GM21423 (cell line): ENCODE measurements at regions not wholly inside any gene's neighbourhood (a gene's known extent, or its start where the extent isn't known, plus 50 kb on each side); places are given as distances from the start of the nearest gene placed in this dataset.
"Not testable (repeated sequence)": the region's sequence is repeated elsewhere in the genome, so short reads cannot be mapped to it uniquely, and the experiment has no call there.

Experiments
- ATAC-seq: cut with Tn5 transposase; IDR thresholded peaks from one replicate; pipeline ENCODE4 v1.9.1; 2021; ENCODE audit warnings: mild to moderate bottlenecking, moderate library complexity; ENCODE audit not compliant: unreplicated experiment

DNA sequence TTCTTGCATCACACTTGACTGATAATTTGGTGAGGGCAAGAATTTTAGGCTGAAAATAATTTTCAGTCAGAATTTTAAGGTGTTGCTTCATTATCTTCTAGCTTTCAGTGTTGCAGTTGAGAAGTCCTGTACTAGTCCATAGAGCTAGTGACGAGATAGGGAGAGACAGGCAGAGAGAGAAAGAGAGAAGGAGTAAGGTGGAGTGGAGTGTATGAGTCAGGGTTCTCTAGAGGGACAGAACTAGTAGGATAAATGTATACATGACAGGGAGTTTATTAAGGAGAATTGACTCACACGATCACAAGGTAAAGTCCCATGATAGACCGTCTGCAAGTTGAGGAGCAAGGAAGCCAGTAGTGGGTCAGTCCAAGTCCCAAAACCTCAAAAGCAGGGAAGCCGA is 127.2 kb downstream of the UTP18 start:
- ATAC-seq = no peak

- ATAC-seq = no peak
Observed at GRCh38 chr17:51387986-51388385, 127.6 kb downstream of the UTP18 start.

DNA sequence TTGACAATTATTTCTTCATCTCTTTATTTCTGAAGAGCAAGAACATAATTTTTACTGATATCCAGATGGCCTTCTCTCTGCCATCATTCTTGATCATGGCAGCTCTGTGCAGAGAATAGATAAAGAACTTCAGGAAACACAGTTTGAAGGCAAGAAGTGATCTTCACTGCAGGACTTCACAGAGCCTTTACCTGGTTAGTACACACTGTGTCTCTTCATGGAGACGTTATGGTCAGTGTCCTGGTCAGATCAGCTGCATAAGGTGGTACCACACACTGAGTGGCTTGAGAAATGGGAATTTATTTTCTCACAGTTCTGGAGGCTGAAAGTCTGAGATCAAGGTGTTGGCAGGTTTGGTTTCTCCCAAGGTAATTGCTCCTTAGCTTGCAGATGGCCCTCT is 129.5 kb downstream of the UTP18 start:
- no peak for ATAC-seq

DNA sequence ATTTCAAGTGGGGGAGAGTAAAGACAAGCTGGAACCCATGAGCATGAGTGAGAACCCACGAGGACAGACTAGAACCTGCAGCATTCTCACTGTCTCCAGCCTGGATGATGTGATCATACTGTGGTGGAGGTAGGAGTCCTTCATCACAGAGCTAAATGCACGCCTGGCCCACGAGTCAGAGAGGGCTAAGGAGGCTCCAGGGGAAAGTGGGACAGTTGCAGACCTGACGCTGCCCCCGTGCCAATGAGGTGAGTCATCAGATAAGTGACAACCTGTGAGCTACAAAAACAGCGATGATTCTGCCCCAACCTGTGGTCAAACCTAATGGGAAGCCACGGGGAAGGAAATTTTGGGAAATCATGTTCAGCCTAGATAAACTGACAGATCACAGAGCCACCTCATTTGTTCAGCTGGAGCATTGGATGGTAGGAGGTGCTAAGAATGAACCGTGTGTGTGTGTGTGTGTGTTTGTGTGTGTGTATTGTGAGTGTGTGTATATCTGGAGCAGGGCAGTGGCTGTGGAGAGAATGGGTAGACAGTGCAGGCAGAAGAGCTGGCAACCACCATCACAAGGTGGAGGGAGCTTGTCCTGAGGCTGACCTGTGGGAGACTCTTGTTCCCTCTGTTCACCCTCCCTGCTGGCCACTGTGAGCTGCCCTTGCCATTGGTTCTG is 131.8 kb downstream of the UTP18 start:
- no peak for ATAC-seq

DNA sequence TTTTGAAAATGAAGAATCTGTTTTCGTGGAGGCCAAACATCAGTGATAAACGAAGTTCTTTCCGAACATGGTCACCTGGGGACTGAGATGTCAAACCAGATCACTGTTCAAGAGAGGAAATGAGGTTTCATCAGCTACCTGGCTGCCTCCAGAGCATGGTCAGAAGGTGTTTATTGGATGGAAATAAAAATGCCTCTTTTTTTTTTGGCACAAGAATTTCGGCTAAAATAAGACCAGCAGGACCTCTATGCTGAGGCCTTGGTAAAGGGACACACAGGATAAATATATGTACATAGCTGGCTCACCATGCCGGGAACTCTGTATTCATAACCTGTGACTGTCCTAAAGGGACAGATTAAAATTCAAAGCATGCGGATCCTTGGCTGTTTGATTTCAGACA is 135.3 kb downstream of the UTP18 start:
- no peak for ATAC-seq

GRCh38 chr17:51397361-51398127 is 137.2 kb downstream of the UTP18 start:
- no peak for ATAC-seq

- ATAC-seq = no peak
Observed at GRCh38 chr17:51398128-51398525, 137.8 kb downstream of the UTP18 start.

DNA sequence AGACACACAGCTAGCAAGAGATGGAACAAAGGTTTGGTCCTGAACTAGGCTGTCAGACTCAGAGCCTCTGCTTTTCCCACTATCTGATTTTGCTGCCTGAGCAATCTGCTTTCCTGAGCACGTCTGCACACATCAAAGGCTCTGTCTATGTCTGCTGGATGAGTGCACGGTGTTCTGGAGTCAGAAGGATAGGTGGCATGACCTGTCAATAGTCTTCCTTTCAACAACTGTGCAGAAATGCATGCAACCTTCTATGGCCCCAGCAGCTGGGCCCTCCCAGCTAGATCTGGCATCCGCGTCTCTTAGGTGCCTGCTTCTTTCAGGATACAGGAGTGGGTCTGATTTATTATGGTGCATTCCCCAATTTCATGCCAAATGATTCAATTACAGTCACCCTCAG is 138.3 kb downstream of the UTP18 start:
- ATAC-seq = no peak

GRCh38 chr17:51401279-51401678 is 140.9 kb downstream of the UTP18 start:
- ATAC-seq = no peak

GRCh38 chr17:51402899-51403298 is 142.6 kb downstream of the UTP18 start:
- ATAC-seq = no peak

DNA sequence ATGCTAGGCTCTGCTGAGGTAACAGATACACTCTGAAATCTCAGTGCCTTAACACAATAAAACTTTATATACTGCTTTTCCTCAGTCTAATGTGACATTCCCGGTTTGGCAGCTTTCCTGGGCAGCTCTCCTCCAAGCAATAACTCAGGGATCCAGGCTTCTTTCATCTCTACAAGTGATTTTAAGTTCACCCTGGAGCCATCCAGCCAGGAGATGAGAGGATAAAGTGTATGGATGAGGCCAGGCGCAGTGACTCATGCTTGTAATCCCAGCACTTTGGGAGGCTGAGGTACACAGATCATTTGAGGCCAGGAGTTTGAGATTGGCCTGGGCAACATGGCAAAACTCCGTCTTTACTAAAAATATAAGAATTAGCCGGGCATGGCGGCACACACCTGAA is 147.2 kb downstream of the UTP18 start:
- no peak for ATAC-seq

GRCh38 chr17:51419476-51419875 is 159.1 kb downstream of the UTP18 start:
- ATAC-seq = no peak

DNA sequence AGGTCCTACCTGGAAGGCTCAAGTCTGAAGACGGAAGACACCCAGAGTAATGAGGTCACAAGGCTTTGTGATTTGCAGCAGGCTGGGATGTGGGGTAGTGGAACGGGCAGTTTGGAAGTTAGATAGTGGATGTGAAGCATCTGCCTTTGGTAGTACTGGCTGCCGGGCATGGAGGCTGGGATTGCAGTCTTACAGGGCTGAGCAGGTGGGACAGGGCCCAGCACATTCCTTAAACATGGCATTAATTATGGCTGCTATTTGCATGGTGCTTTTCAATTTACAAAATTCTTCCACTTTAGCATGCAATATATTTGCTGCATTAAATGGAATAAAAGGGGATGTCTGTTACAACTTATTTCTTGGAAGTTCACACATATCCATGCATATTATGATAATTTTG is 161.2 kb downstream of the UTP18 start:
- ATAC-seq = no peak

GRCh38 chr17:51422634-51423033 is 162.3 kb downstream of the UTP18 start:
- no peak for ATAC-seq

DNA sequence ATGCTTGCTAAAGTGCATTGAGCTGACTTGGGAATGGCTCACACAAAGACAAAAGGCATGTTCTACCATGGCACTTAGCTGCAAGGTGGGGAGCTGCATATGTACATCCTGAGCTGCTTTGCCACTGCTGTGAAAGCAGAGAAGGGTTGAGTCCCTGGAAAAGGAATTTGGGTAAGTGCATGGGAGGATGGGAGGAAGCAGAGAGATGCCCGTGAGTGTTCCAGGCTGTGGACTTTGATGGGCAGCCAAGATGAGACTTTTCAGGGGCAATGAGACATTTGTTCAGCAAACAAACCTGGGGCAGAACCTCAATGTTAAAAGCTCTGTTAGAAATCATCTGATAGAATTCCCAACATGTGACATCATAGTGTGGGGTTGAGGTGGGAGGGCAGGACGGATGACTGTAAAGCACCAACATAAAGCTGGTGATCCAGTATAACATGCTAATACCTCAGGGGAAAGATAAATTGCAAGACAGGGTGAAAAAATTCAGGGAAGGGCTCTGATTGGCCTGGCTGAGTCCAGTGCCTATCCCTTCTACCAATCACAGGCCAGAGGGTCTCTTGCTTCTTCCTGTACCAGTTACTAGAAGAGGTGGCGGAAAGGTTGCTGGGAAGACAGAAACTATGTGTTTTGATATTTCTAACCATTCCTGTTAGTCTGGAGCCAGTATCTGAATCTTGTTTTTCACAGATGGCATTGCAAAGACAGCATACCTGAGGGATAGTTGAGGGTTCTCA is 163.2 kb downstream of the UTP18 start:
- no peak for ATAC-seq

DNA sequence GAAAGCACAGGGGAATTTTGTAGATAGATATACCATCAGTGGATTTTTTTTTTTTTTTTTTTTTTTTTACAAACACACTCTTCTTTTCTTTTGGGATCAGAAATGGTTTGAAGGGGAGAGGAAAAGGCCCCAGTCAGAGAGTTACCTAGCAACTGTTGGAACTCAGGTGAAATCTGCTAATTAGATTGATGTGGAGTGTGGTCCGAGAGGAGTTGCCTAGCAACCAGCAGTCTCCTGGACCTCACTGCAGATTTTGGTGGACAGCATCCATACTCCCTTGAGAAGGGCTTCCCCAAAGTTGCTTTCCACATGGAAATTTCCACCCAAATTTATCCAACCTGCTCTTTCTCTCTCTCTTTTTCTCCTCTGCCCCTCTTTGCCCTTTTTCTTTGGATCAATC is 165.4 kb downstream of the UTP18 start:
- ATAC-seq = no peak

DNA sequence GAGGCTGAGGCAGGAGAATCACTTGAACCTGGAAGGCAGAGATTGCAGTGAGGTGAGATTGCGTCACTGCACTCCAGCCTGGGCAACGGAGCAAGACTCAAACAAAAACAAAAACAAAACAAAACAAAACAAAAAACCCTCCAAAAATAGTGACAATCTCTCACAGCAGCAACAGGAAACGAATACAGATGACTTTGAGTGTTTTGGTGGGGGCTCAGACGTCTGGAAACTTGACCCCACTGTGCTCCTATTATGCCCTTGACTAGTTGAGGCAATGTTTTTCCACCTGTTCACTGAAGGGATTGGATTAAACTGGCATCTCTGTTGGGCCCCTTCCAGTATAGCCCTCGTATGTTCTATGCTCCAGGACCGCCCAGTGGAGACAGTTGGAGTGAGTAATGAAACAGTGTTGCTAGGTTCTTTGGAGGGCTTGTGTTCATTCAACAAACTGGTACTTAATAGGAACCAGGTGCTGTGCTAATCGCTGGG is 167.0 kb downstream of the UTP18 start:
- peak; percentile 12 for ATAC-seq

DNA sequence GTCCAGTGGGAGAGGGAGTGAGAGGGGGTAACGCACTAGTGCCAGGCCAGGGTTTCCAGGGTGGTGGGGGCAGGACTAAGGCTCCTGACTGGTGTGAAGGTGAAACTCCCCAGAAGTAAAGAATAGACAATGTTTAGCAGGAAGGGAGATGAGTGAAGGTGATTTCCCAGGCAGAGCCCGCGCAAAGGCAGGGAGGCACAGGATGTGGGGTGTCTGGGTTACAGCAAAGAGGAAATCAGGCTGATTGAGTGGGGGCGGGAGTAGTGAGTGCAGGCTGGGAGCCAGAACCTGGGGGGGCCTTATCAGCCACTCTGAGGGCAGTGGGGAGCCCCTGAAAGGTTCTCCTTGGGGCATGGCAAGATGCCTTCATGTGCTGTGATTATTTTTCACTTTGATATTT is 167.5 kb downstream of the UTP18 start:
- peak; percentile 80 for ATAC-seq

- ATAC-seq = no peak
Observed at GRCh38 chr17:51428668-51429495, 168.5 kb downstream of the UTP18 start.

- ATAC-seq = not testable (repeated sequence)
Observed at GRCh38 chr17:51429938-51430337, 169.6 kb downstream of the UTP18 start.

DNA sequence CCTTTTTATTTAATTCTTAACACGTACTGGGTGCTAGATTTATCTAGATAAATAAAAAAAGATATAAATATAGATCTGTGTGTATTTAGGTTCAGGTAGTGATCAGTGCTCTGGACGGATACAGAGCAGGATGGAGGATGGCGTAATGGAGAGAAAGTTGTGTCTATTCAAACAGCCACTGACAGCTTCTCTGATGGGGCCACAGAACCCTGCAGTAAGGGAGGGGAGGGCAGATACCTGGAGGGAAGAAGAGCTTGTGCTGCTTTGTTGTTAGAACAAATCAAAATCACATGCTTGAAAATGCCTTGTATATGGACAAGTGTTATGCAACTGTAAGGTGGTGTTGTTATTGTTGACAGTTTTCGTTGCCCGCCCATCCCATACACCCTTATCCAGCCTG is 170.2 kb downstream of the UTP18 start:
- no peak for ATAC-seq
